ENCODE measurements at regions not wholly inside any gene's neighbourhood (a gene's known extent, or its start where the extent isn't known, plus 50 kb on each side); places are given as distances from the start of the nearest gene placed in this dataset.

DNA sequence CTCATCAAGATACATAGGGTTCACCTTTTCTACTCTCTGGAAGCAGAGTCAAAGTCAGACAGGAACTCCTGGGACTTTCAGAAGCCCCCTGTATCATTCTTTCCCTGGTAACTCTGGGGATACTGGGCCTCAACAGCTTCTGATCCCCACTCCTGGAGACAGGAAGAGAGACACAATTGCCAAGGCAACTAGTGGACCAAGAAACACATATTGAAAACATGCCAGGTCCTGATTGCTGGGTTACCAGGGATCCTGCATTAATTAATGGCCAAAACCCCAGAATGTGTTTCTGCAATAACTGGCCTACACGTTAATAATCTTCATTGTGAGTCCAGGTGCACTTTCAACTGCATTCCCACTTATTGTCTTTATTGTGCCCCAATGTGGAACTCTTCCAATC is 260.8 kb upstream of the POU2AF2 start:
- no peak for DNase-seq (ENCODE audit: low read depth in 2 of 2)

GRCh38 chr11:110984147-110984546 is 261.4 kb upstream of the POU2AF2 start:
- peak in 1 of 2 donors; percentile 11 for DNase-seq (ENCODE audit: low read depth in 2 of 2)

DNA sequence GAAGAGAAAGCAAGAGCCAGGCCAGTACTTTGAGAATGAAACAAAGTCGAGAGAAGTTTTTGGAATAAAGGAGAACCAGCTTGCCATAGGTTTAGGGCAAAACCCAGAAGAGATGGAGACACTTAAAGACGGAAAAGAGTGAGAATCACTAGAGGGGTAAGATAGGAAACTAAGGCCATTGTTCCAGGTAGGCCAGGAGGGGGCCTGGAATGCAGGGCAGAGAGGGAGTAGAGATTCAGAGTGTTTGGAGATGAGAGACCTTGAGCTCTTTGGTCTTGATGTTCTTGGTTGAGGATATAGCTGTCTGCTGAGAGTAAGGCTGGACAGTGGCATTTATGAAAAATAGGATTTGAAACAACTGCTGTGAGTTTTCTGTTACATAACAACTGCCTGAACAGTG is 263.3 kb upstream of the POU2AF2 start:
- no peak for DNase-seq (ENCODE audit: low read depth in 2 of 2)

DNA sequence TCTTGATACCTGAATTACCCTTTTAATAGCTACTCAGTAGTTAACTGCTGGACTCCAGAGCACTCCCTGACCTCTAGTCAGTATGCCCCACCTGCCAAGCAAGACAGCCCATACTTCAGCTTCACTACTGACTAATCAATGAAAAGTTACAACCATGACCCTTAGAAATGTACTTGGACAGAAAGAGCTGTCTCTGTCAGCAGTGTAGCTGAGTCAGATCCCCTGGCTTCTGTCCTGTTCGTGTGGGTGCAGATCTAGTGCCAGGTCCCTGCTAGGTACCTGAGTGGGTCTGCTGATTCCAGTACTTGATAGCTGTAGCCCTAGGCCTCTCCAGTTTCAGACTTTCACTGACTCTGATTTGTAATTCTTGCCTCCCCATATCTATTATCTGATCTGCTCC is 265.8 kb upstream of the POU2AF2 start:
- DNase-seq (ENCODE audit: low read depth in 2 of 2), result no peak

DNA sequence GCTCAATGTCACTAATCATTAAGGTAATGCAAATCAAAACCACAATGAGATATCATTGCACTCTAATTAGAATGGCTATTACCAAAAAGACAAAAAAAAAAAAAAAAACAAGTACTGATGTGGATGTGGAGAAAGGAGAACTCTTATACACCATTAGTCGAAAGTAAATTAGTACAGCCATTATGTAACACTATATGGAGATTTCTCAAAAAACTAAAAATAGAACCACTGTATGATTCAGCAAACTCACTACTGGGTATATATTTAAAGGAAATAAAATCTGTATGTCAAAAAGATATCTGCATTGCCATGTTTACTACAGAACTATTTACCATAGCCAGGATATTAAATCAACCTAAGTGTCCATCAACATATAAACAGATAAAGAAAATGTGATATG is 265.4 kb upstream of the ARHGAP20 start:
- DNase-seq (ENCODE audit: low read depth in 2 of 2), result no peak

DNA sequence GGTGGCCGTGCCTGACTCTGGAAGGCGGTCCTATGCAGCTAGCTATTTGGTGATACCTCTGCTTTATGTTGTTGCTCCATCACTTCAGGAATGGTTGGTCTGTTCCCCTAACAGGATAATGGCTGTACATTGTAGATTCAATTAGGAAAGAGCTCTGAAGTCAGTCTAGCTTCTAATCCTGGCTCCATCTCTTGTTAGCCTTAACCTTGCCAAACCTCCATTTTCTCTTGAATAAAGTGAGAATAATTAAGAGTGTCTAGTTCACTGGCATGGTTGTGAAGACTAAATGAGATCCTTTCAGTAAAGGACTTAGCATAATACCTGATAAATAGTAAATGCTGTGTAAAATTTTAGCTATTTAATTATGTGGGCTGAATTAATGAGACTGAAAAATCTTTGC is 262.5 kb upstream of the ARHGAP20 start:
- DNase-seq (ENCODE audit: low read depth in 2 of 2), result no peak

DNA sequence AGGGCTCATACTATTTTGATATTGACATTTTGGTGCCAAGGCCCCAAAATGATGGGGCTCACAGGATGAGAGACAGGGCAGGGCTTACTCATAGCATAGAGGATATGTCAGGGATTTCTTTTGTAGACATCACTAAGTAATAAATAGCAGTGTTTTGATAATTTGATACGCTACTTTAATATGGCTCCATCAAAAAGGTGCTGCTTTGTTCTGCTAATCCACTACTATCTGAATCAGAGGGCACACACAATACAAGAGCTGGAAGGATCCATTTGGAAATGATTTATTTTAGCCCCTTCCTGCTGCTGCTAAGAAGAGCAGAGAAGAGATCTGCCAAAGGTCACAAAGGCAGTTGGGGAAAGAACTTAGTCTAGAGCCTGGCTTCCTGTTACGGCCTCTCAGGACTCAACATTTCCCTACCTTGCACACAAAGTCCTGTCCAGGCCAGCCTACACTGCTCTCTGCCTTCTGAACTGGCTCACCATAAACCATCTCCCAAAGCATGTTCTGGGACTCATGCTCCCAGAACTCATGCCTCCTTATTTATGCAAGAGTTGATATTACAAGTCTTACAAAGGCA is 261.3 kb upstream of the ARHGAP20 start:
- DNase-seq (ENCODE audit: low read depth in 2 of 2), result peak in 1 of 2 donors; percentile 5

DNA sequence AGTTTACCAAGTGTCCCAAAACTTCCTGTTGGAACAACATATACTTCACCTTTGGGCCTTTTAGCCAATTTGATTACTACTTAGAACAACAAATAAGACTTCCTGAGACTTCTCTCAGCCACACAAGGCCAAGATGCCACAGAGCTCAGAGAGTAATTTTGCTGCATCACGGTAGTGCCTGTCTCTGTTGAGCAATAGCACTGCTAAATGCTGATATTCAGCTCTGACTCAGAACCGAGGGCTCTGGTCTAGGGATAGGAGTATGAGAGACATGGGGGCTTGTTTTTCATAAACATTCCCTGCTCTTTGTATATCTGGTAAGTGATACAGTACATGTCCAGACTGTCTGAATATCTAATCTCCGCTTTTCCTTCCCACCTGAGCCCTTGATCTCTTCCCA is 260.4 kb upstream of the ARHGAP20 start:
- DNase-seq (ENCODE audit: low read depth in 2 of 2), result peak in 1 of 2 donors; percentile 27

DNA sequence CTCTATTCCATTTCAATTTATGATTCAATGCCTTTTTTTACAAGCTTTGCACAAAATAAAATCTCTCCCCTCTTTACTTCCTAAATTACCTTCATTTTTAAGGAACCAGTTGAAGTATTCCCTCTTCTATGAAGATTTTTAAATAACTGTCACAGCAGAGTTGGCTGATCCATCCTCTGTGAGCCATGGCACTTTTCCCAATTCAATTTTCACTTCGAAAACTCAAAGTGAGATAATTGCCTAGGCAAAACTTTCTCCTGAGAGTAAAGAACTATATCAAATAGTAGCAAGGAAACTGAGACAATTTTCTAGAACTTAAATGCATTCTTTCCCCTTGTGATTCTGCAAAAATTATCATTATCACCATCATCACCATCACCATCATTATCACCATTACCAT is 259.9 kb upstream of the ARHGAP20 start:
- DNase-seq (ENCODE audit: low read depth in 2 of 2), result no peak

GRCh38 chr11:110971140-110971539 is 258.9 kb upstream of the ARHGAP20 start:
- no peak for DNase-seq (ENCODE audit: low read depth in 2 of 2)

DNA sequence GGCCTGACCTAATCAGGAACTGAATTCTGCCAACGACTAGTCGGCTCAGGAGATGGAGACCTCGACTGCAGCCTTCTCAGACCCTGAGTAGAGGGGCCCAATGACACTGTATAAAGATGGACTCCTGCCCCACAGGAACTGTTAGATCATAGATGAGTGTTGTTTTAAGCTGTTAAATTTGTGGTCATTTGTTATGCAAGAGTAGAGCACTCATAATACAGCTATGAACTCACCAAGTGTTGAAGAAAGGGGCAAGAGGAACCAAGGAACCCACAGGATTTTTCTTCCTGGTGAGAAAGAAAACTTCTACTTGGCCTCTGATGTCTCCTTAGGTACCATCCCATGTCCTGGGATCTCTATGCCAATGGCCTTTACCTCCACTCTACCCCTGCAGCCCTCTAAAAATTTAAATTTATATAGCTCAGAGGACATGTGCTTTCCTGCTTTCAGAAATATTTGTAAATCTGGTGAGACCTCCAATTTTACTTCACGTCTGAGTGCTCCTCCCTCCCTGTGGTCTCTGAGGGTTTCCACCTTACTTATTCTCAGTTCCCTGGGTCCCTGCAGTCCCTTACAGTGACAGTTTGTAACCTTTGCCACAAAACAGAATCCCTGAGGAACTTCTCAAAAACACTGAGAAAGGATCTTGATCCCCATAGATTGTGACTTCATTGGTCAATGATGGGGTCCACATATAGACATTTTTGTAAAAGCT is 256.3 kb upstream of the ARHGAP20 start:
- no peak for DNase-seq (ENCODE audit: low read depth in 2 of 2)

GRCh38 chr11:110966131-110966530 is 253.9 kb upstream of the ARHGAP20 start:
- DNase-seq (ENCODE audit: low read depth in 2 of 2), result no peak

GRCh38 chr11:110962921-110963320 is 250.7 kb upstream of the ARHGAP20 start:
- DNase-seq (ENCODE audit: low read depth in 2 of 2), result no peak

DNA sequence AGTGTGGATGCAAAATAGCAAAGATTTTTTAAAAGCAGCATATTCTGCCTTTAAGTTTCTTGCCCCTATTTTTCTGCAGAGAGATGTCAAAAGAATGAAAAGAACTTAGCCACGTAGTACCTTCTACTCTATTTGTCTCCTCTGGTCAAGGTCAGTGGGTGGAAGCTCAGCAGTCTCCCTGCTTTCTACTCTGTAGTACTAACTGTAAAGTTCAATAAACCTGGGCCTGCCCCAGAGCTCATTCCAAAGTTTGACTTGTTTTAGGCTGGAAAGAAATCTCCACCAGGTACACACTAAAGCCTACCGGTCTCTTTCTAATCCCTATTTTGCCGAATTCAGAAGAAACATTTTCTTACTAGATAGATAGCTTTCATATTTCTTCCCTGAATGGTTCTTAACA is 247.9 kb upstream of the ARHGAP20 start:
- no peak for DNase-seq (ENCODE audit: low read depth in 2 of 2)

- no peak for DNase-seq (ENCODE audit: low read depth in 2 of 2)
Observed at GRCh38 chr11:110958216-110958615, 246.0 kb upstream of the ARHGAP20 start.

DNA sequence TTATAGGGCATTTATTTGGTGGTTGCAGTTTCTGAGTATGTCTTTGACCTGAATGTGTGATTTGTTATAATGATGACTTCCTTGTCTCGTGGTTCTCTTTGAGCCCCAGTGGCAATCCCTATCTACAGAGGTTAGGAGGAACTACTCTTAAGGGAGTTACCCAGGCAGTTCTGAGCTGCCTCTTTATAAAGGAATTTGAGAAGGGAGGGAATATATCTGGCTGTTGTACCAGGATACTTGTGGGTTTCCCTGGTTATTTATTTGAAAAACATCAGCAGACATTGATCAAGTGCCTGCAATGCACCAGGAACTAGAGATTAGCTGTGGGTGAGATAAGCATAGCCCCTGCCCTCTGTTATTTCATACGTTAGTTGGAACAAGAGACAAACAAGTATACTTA is 243.5 kb upstream of the ARHGAP20 start:
- DNase-seq (ENCODE audit: low read depth in 2 of 2), result no peak

DNA sequence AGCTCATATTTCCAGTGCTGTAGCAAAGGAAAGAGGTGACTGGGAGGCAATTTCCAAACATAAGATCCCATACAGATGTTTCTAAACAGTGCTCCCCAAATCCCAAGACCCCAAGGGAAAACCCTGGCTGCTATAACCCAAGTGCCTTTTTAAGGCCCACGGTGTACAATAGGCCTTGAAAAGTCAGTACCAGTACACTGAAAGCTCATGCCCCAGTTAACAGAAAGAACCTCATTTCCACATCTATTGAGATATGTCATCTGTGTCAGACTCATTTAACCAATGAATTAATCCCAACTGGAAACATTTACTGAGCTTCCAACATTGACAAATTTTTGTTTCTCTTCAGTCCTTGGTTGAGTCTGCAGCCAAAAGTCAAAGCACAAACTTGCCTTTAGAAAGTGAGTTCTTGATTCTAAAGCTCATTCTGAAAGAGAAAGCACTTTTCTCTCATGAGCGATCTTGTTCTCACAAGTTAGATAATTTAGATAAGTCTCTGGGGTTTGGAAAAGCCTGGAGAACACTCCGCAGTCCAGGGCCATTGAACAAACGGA is 239.8 kb upstream of the ARHGAP20 start:
- DNase-seq (ENCODE audit: low read depth in 2 of 2), result no peak

GRCh38 chr11:110951037-110951949 is 239.1 kb upstream of the ARHGAP20 start:
- no peak for DNase-seq (ENCODE audit: low read depth in 2 of 2)

GRCh38 chr11:110948112-110948511 is 235.9 kb upstream of the ARHGAP20 start:
- DNase-seq (ENCODE audit: low read depth in 2 of 2), result no peak

DNA sequence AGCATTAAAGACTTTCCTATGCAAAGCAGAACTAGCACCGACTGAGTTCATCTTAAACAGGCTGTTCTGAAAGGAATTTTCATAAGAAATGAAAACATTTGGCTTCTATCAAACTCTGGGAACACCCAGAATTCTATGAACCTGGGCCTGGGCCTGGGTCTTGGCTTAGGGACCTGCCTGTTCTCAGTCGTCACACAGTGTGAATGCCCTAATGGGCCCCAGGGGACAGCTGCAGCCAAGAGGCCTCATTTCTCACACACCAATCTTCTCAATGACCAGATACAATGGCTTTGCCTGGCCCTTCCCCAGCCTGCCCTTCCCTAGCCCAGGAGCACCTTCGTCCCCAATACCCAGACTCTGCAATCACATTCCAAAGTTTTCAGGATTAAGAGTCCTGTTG is 234.9 kb upstream of the ARHGAP20 start:
- no peak for DNase-seq (ENCODE audit: low read depth in 2 of 2)

DNA sequence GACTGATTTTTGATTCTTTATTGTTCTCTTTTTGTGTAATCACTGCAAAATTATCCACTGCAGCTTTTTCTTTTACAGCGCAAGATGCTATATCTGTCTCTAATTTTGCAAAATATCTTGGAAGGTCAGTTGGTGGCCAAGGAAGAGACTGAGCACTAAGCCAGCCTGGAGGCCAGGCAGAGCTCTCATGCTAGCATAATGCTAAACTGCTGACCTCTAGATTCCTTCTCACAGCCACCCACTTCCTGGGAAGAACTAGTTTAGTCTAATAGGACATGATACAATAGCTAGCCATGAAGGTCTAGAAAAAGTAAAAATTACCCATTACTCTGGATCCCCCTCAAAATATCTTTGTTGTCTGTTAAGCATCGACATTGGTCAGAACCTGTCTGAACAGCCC is 227.2 kb upstream of the ARHGAP20 start:
- no peak for DNase-seq (ENCODE audit: low read depth in 2 of 2)

DNA sequence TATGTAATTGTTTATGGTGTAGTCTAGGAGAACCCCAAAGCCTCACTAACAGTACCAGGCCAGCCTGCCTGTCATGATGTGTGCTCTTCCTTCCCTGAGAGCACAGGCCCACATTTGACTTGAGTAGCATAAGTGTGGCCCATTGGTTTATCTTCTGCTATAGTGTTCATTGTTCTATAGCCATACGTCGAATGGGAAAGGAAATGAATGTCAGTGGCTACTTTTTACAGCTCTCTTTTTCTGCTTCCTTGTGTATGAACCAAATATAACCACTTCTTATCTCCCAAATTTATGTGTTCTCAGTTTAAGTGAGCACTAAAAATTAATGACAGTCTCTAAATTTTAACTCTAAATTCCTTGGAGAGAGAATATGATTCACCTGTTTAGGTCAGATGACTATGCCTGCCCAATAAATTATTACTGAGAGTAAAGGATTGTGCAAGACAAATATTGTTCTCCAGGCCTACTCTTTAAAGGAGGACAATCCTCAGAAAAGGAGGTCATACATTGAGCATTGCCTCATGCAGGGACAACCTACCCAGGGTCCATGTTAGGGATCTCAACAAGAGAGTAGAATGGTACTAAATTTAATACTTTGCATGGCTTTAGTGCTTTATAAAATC is 222.9 kb upstream of the ARHGAP20 start:
- DNase-seq (ENCODE audit: low read depth in 2 of 2), result no peak
